K562 (cell line): ENCODE measurements at regions not wholly inside any gene's neighbourhood (a gene's known extent, or its start where the extent isn't known, plus 50 kb on each side); places are given as distances from the start of the nearest gene placed in this dataset.

Experiments
- ATAC-seq: fragments of 200-7000 bp; cut with Tn5 transposase; 3 replicates; pipeline ENCODE4 v1.9.1; 2020; ENCODE audit warnings: moderate library complexity
- BruUV-seq: library from RNA; stranded (reverse); fragments of 400-500 nt; replicated peaks from 2 replicates; lab custom pipeline; 2021; lab: Mats Ljungman, UMichigan
- CTCF ChIA-PET: fragments of 300-600 bp; formaldehyde crosslinking; extraction: SDS; loops from one replicate; lab custom pipeline; 2021; ENCODE audit warnings: low intra/inter-chr PET ratio; lab: Yijun Ruan, JAX
- POLR2A ChIA-PET: fragments of 300-600, 350-650 bp; sonication (Branson Sonifier 250); formaldehyde crosslinking; extraction: SDS; loops from one replicate; lab custom pipeline; 2021; ENCODE audit warnings: antibody characterized with exemption, inconsistent platforms; lab: Yijun Ruan, JAX
- DNase-seq, 4 experiments: peaks; one replicate each; pipeline versions ENCODE4 v3.0.0 to v3.0.0-alpha.2; 2011 to 2018; ENCODE audit warnings: low spot score in 3 of 4, mixed read lengths in 3 of 4; ENCODE audit errors: extremely low read depth in 1 of 4
- FAIRE-seq: peaks from 2 replicates; lab custom pipeline; 2011; peaks lifted over from hg19 to GRCh38; lab: Jason Lieb, UNC
- H2AFZ ChIP-seq: 2 replicates; pipeline ENCODE4 v1.6.0; 2011; ENCODE audit warnings: low read depth, low read length, control low read depth, inconsistent platforms
- H3K27ac ChIP-seq: fragments of 200-600 bp; 3 replicates; pipeline ENCODE4 v1.8.0; 2011; ENCODE audit warnings: low read depth, mild to moderate bottlenecking, control low read depth, inconsistent platforms, low read length, moderate library complexity, mixed read lengths; ENCODE audit errors: extremely low read depth
- H3K27me3 ChIP-seq, 2 experiments: fragments of 300-600 bp in 1 of 2; 2 replicates in 1 of 2; 3 replicates in 1 of 2; pipeline versions ENCODE4 v1.6.0 to v1.8.0; 2011; ENCODE audit warnings: inconsistent platforms in 2 of 2, low read length in 2 of 2, mild to moderate bottlenecking in 1 of 2, mixed read lengths in 1 of 2, moderate library complexity in 1 of 2; ENCODE audit not compliant: control insufficient read depth in 2 of 2, insufficient read depth in 2 of 2
- H3K36me3 ChIP-seq: fragments of 300-600 bp; 3 replicates; pipeline ENCODE4 v1.8.0; 2011; ENCODE audit warnings: mild to moderate bottlenecking, low read length, inconsistent platforms; ENCODE audit not compliant: control insufficient read depth, insufficient read depth
- H3K4me1 ChIP-seq, 2 experiments: fragments of 200-600 bp in 1 of 2; replicated peaks in 1 of 2; 2 replicates in 1 of 2; 3 replicates in 1 of 2; pipeline versions ENCODE4 v1.5.1 to v1.8.0; 2011; ENCODE audit warnings: inconsistent platforms in 2 of 2, low read length in 2 of 2, mild to moderate bottlenecking in 1 of 2, mixed read lengths in 1 of 2, moderate library complexity in 1 of 2; ENCODE audit not compliant: control insufficient read depth in 2 of 2, insufficient read depth in 2 of 2
- H3K4me2 ChIP-seq: 2 replicates; pipeline ENCODE4 v1.6.1; 2011; ENCODE audit warnings: low read length, control low read depth, inconsistent platforms, mixed read lengths; ENCODE audit not compliant: insufficient read depth
- H3K4me3 ChIP-seq: fragments of 200-600 bp; sonication (generic), shearing (Covaris generic); 2 replicates; pipeline ENCODE4 v1.5.1; 2016; ENCODE audit warnings: control low read depth, inconsistent platforms
- H3K79me2 ChIP-seq: fragments of 200-600 bp; 3 replicates; pipeline ENCODE4 v1.8.0; 2011; ENCODE audit warnings: low read length, inconsistent platforms; ENCODE audit not compliant: control insufficient read depth, insufficient read depth
- H3K9ac ChIP-seq, 2 experiments: 2 replicates each; pipeline versions ENCODE4 v1.6.0 to v1.6.1; 2011; ENCODE audit warnings: low read depth in 2 of 2, low read length in 2 of 2, control low read depth in 1 of 2, inconsistent platforms in 1 of 2, mild to moderate bottlenecking in 1 of 2, mixed read lengths in 1 of 2; ENCODE audit not compliant: insufficient read depth in 1 of 2
- H3K9me1 ChIP-seq: one replicate; pipeline ENCODE4 v1.6.0; 2011; ENCODE audit warnings: inconsistent platforms, mild to moderate bottlenecking, low read length, moderate library complexity; ENCODE audit not compliant: control insufficient read depth, insufficient read depth
- H3K9me3 ChIP-seq: replicated peaks from 2 replicates; pipeline ENCODE4 v1.5.1; 2011; ENCODE audit warnings: low read depth, low read length, inconsistent platforms; ENCODE audit not compliant: control insufficient read depth, insufficient read depth
- H4K20me1 ChIP-seq: replicated peaks from 2 replicates; pipeline ENCODE4 v1.6.1; 2011; ENCODE audit warnings: low read length, inconsistent platforms, mixed read lengths; ENCODE audit not compliant: control insufficient read depth, insufficient read depth
- GTF2B ChIP-seq: IDR thresholded peaks from 2 replicates; pipeline ENCODE4 v1.6.1; 2011; ENCODE audit not compliant: insufficient read length; ENCODE audit errors: extremely low read depth
- KDM2B ChIP-seq: fragments of 250-450 bp; sonication (Bioruptor Pico); IDR thresholded peaks from 2 replicates; pipeline ENCODE4 v1.8.0; 2021; ENCODE audit warnings: mild to moderate bottlenecking, moderate library complexity
- KLF6 ChIP-seq: fragments of 250-450 bp; sonication (Bioruptor Pico); IDR thresholded peaks from 2 replicates; pipeline ENCODE4 v1.4.0; 2020; ENCODE audit warnings: mild to moderate bottlenecking, moderate library complexity, borderline replicate concordance
- STAG1 ChIP-seq: sonication (generic); formaldehyde crosslinking; IDR thresholded peaks from 2 replicates; pipeline ENCODE4 v1.5.0; 2020; ENCODE audit warnings: missing genetic modification reagents, borderline replicate concordance
- TEAD1 ChIP-seq, 2 experiments: fragments of 450-650 bp in 1 of 2; sonication (generic) in 1 of 2; formaldehyde crosslinking; IDR thresholded peaks; 2 replicates each; pipeline versions ENCODE4 v1.4.0 to v1.8.0; 2020 to 2022; ENCODE audit warnings: mild to moderate bottlenecking in 2 of 2, missing genetic modification reagents in 1 of 2
- ZNF79 ChIP-seq: fragments of 250-450 bp; sonication (Bioruptor Pico); IDR thresholded peaks from 2 replicates; pipeline ENCODE4 v1.4.0; 2020; ENCODE audit warnings: low read depth, mild to moderate bottlenecking, moderate library complexity
- WGBS: fragments of 100-300 bp; shearing (Covaris generic); methylation state at CpG from one replicate; pipeline ENCODE4 v1.1.6; 2016; ENCODE audit warnings: low coverage, mixed read lengths; ENCODE audit not compliant: insufficient coverage; ENCODE audit errors: missing lambda C conversion rate; 5-methylcytosine and 5-hydroxymethylcytosine counted together
- in situ Hi-C: fragments of 300-500 bp; cut with MboI; formaldehyde crosslinking; loops from 4 replicates; pipeline ENCODE4 v1.15.0; 2018; ENCODE audit warnings: inconsistent platforms, mixed read lengths
- intact Hi-C: fragments of 100-400 bp; cut with micrococcal nuclease; formaldehyde crosslinking; loops from 2 replicates; pipeline ENCODE4 v1.14.2; 2022
- TF ChIP-seq, protein P1 (sequence below): fragments of 250-450 bp; sonication (Bioruptor Pico); IDR thresholded peaks from 2 replicates; pipeline ENCODE4 v1.5.0; 2020; ENCODE audit warnings: mild to moderate bottlenecking, borderline replicate concordance
- TF ChIP-seq, protein P2 (sequence below): fragments of 250-450 bp; sonication (Bioruptor Pico); IDR thresholded peaks from 2 replicates; pipeline ENCODE4 v1.4.0; 2020; ENCODE audit warnings: mild to moderate bottlenecking, moderate library complexity, borderline replicate concordance

GRCh38 chr3:191139736-191140135 is 59.3 kb upstream of the OSTN start:
- Histone ChIP-seq H3K4me1 (no peaks in the 10 kb centered on the region), H3K27ac (no peak overlapping the region), H3K79me2 (no peaks in the 10 kb centered on the region), H4K20me1 (no peaks in the 10 kb centered on the region), H3K36me3 (no peaks in the 10 kb centered on the region), H2AFZ (no peak overlapping the region), H3K9ac (no peak overlapping the region), H3K4me2 (no peak overlapping the region), H3K4me3 (no peak overlapping the region), H3K9me1 (no peaks in the 10 kb centered on the region), H3K27me3 (no peaks in the 10 kb centered on the region), H3K9me3 (no peaks in the 10 kb centered on the region)
- intact Hi-C loops: no loop called here
- DNase-seq (no peak), FAIRE-seq (no peak), ATAC-seq (no peak)
- no peak for TF ChIP-seq TEAD1 (CRISPR knock-in tag; IDR thresholded peaks at IDR 0.05)
- TF ChIP-seq KLF6 (CRISPR knock-in tag): no peak
- TF ChIP-seq STAG1: no peak
- TF ChIP-seq, protein P1, sequence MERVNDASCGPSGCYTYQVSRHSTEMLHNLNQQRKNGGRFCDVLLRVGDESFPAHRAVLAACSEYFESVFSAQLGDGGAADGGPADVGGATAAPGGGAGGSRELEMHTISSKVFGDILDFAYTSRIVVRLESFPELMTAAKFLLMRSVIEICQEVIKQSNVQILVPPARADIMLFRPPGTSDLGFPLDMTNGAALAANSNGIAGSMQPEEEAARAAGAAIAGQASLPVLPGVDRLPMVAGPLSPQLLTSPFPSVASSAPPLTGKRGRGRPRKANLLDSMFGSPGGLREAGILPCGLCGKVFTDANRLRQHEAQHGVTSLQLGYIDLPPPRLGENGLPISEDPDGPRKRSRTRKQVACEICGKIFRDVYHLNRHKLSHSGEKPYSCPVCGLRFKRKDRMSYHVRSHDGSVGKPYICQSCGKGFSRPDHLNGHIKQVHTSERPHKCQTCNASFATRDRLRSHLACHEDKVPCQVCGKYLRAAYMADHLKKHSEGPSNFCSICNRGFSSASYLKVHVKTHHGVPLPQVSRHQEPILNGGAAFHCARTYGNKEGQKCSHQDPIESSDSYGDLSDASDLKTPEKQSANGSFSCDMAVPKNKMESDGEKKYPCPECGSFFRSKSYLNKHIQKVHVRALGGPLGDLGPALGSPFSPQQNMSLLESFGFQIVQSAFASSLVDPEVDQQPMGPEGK (CRISPR knock-in tag): no peak
- TF ChIP-seq, protein P2, sequence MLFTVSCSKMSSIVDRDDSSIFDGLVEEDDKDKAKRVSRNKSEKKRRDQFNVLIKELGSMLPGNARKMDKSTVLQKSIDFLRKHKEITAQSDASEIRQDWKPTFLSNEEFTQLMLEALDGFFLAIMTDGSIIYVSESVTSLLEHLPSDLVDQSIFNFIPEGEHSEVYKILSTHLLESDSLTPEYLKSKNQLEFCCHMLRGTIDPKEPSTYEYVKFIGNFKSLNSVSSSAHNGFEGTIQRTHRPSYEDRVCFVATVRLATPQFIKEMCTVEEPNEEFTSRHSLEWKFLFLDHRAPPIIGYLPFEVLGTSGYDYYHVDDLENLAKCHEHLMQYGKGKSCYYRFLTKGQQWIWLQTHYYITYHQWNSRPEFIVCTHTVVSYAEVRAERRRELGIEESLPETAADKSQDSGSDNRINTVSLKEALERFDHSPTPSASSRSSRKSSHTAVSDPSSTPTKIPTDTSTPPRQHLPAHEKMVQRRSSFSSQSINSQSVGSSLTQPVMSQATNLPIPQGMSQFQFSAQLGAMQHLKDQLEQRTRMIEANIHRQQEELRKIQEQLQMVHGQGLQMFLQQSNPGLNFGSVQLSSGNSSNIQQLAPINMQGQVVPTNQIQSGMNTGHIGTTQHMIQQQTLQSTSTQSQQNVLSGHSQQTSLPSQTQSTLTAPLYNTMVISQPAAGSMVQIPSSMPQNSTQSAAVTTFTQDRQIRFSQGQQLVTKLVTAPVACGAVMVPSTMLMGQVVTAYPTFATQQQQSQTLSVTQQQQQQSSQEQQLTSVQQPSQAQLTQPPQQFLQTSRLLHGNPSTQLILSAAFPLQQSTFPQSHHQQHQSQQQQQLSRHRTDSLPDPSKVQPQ (CRISPR knock-in tag): no peak
- no peak for TF ChIP-seq ZNF79
- no peak for TF ChIP-seq GTF2B
- no peak for TF ChIP-seq KDM2B (CRISPR knock-in tag)
- 3% methylated on average over 3 of the region's 3 CpGs for WGBS
- no TSS peak for BruUV-seq
- ChIA-PET CTCF (no interaction called here), POLR2A (no interaction called here)
- in situ Hi-C loops: no loop called here
